PC-9 (cell line): ENCODE measurements at regions not wholly inside any gene's neighbourhood (a gene's known extent, or its start where the extent isn't known, plus 50 kb on each side); places are given as distances from the start of the nearest gene placed in this dataset.

Experiments
- EZH2 ChIP-seq: fragments of 200-600 bp; sonication (generic); IDR thresholded peaks from 2 replicates; pipeline ENCODE4 v1.8.0; 2017; ENCODE audit warnings: antibody characterized with exemption, low read depth
- TF ChIP-seq, protein P1 (sequence below): fragments of 200-600 bp; sonication (generic); conservative IDR thresholded peaks from 2 replicates; pipeline ENCODE4 v1.6.1; 2017; ENCODE audit warnings: mixed run types, antibody characterized with exemption, mild to moderate bottlenecking, moderate library complexity

DNA sequence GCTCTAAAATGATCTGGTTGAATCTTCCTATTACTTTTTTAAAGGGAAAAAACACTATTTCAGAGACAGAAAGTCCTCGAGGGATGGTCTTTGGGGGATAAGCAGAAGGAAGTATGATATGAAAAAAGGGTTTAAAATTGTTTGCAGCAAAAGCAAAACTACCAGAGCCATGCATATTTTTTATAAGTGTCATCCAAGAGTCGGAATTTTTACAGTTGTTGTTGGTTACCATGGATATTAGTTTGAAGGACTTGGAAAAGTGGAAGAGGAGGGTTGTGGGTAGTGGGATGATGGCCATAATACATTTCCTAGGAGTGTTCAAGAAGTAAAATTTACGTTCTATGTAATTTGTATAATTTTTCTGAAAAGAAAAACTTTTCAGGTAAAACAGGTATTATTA, 134.4 kb downstream of the PCDH7 start:
- TF ChIP-seq, protein P1, sequence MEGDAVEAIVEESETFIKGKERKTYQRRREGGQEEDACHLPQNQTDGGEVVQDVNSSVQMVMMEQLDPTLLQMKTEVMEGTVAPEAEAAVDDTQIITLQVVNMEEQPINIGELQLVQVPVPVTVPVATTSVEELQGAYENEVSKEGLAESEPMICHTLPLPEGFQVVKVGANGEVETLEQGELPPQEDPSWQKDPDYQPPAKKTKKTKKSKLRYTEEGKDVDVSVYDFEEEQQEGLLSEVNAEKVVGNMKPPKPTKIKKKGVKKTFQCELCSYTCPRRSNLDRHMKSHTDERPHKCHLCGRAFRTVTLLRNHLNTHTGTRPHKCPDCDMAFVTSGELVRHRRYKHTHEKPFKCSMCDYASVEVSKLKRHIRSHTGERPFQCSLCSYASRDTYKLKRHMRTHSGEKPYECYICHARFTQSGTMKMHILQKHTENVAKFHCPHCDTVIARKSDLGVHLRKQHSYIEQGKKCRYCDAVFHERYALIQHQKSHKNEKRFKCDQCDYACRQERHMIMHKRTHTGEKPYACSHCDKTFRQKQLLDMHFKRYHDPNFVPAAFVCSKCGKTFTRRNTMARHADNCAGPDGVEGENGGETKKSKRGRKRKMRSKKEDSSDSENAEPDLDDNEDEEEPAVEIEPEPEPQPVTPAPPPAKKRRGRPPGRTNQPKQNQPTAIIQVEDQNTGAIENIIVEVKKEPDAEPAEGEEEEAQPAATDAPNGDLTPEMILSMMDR = no peak
- no peak for TF ChIP-seq EZH2
